ENCODE measurements at regions not wholly inside any gene's neighbourhood (a gene's known extent, or its start where the extent isn't known, plus 50 kb on each side); places are given as distances from the start of the nearest gene placed in this dataset.

DNA sequence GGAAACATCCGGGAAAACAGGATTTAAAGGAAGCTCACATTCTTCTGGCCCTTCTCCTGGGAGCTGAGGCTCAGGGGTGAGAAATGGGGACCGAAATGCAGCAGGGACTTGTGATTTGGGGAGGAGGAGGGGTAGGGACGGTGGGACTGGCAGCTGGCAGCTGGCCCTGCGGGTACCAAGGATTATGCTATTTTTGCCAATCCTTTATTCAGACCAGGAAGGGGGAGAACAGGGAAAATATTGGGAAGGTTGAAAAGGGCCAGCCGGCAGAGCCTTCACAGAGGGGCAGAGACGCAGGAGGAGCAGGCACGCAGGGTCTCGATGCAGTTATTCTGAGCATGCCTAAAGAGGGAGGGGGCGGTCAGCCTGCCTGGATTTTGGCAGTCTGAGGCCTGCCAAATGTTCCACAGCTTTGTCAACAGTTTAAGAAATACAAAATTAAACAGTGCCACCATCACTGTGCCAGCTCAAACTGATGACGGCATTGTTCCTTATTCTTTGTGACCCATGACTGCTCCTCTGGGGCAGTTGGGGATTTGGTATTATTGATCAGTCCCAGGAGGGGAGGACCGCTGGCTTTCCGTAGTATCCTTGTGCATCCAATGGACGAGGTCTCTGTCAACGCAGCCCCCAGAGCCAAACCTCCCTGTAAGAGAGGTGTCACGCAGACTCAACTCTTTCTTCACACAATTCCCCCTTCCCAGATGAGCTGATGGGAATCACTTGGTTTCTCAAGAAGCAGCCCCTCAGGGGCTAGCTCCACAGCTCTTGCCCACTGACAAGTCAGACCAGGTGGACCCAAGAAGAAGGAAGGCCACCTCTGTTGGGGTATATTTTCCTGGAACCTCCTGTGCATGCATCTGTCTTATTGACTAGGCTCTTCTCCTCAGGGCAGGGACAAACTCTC is 553.3 kb downstream of the BNC2 start:
- no peak for ATAC-seq (ENCODE audit: low FRiP score)
- no peak for DNase-seq (ENCODE audit: low spot score)
- no peak for TF ChIP-seq CTCF (IDR thresholded peaks at IDR 0.05)

DNA sequence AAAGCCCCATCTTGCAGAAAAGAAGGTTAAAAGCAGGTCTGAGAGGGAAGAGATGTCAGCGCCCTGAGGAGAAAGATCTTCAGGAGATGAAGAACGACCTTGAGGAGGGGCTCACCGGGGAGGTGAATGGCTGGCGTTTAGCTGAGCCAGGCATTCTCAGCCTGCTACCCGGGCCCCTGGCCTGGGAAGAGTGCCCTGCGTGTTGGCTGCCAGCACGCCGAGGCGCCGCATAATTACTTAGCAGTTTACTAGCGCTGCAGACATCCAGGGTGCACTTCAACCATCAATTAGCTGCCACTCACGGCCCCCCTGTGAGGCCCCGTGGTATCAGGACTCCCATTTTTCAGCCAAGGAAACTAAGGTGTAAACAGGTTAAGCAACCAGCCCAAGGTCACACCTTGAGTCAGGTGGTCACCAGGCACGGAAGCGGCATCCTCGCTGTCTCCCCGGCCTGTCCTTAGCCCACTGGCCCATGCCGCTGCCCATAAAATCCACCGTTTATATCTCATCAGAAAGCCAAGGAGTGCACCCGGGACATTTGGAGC is 551.9 kb downstream of the BNC2 start:
- DNase-seq (ENCODE audit: low spot score) (no peak), ATAC-seq (ENCODE audit: low FRiP score) (no peak)
- TF ChIP-seq CTCF (IDR thresholded peaks at IDR 0.05) = no peak

- DNase-seq (ENCODE audit: low spot score) (no peak), ATAC-seq (ENCODE audit: low FRiP score) (no peak)
- no peak for TF ChIP-seq CTCF (IDR thresholded peaks at IDR 0.05)
Observed at GRCh38 chr9:16319646-16320045, 550.8 kb downstream of the BNC2 start.

DNA sequence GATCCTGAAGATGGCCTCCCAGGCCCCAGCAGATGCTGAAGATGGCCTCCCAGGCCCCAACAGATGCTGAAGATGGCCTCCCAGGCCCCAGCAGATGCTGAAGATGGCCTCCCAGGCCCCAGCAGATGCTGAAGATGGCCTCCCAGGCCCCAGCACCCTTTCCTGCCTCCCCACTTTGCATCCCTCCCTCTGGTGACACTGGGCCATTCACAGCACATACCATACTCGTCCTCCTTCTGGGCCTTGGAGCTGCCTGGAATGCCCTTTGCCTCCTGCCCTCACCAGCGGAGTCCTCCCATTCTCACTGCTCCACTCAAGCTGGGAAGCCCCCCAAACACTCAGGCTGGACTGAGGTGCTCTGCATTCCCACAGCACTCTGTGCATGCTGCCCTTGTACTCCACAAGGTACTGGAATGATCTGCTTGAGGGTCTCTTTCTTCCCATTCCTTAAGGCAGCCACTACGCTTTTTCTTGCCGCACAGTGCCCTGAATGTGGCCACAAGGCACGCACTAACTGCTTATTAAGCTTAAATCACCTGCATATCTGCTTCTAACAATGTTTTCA is 550.0 kb downstream of the BNC2 start:
- TF ChIP-seq CTCF (IDR thresholded peaks at IDR 0.05) = no peak
- DNase-seq (ENCODE audit: low spot score) (no peak), ATAC-seq (ENCODE audit: low FRiP score) (no peak)

- TF ChIP-seq CTCF (IDR thresholded peaks at IDR 0.05) = no peak
- ATAC-seq (ENCODE audit: low FRiP score) = peak; percentile 89
- DNase-seq (ENCODE audit: low spot score) = no peak
Observed at GRCh38 chr9:16321461-16322119, 548.9 kb downstream of the BNC2 start.

DNA sequence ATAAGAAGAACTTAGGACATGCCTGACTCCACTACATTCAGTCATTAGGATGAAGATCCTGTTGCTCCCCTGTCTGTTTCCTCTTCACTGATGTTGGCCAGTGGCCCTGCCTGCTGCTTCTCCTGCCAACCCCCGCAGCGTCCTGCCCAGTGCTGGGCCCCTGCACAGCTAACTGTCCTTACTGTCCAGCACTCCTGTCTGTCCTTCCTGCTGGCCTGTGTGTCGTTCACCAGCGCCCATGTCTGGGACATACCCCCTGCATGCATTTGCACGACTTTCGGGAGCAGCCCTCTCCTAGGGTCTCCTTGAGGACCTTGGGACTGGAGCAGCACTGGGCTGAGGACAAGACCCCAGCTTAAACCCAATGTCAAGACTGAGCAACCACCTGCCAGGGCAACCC is 547.6 kb downstream of the BNC2 start:
- no peak for TF ChIP-seq CTCF (IDR thresholded peaks at IDR 0.05)
- no peak for ATAC-seq (ENCODE audit: low FRiP score)
- no peak for DNase-seq (ENCODE audit: low spot score)
